ENCODE measurements at regions not wholly inside any gene's neighbourhood (a gene's known extent, or its start where the extent isn't known, plus 50 kb on each side); places are given as distances from the start of the nearest gene placed in this dataset.

- Histone ChIP-seq H3K36me3 (no peaks in the 10 kb centered on the region), H3K27me3 (no peaks in the 10 kb centered on the region), H3K27ac (no peak overlapping the region), H3K4me1 (ENCODE audit: insufficient read depth) (no peaks in the 10 kb centered on the region), H3K9me3 (no peaks in the 10 kb centered on the region), H3K4me3 (no peak overlapping the region)
- TF ChIP-seq EP300 (IDR thresholded peaks at IDR 0.05) (no peak), CTCF (IDR thresholded peaks at IDR 0.05) (no peak), POLR2A (IDR thresholded peaks at IDR 0.05) (no peak)
- DNase-seq, result no peak
- WGBS, 3 donors, result 82 to 91% (median 85%) methylated on average over 16 of the region's 16 CpGs
- intact Hi-C loops (cut with DNase I), result no loop called here
Observed at GRCh38 chr20:60200305-60200918, 242.2 kb downstream of the CDH26 start.

- TF ChIP-seq CTCF (IDR thresholded peaks at IDR 0.05) (no peak), EP300 (IDR thresholded peaks at IDR 0.05) (no peak), POLR2A (IDR thresholded peaks at IDR 0.05) (no peak)
- Histone ChIP-seq H3K27ac (no peak overlapping the region), H3K9me3 (no peaks in the 10 kb centered on the region), H3K4me1 (ENCODE audit: insufficient read depth) (no peaks in the 10 kb centered on the region), H3K4me3 (no peak overlapping the region), H3K36me3 (no peaks in the 10 kb centered on the region), H3K27me3 (no peaks in the 10 kb centered on the region)
- WGBS, 3 donors, result 90 to 94% (median 93%) methylated on average over 2 of the region's 2 CpGs
- DNase-seq, result no peak
- intact Hi-C loops (cut with DNase I), result no loop called here
Observed at GRCh38 chr20:60201198-60201835, 243.1 kb downstream of the CDH26 start.

GRCh38 chr20:60202046-60202445 lies 243.8 kb downstream of the CDH26 start:
- TF ChIP-seq EP300 (IDR thresholded peaks at IDR 0.05), result no peak
- no peak for TF ChIP-seq CTCF (IDR thresholded peaks at IDR 0.05)
- no peak for TF ChIP-seq POLR2A (IDR thresholded peaks at IDR 0.05)
- Histone ChIP-seq H3K4me3 (no peak overlapping the region), H3K27me3 (no peaks in the 10 kb centered on the region), H3K36me3 (no peaks in the 10 kb centered on the region), H3K4me1 (ENCODE audit: insufficient read depth) (no peaks in the 10 kb centered on the region), H3K27ac (no peak overlapping the region), H3K9me3 (no peaks in the 10 kb centered on the region)
- DNase-seq, result no peak
- intact Hi-C loops (cut with DNase I), result no loop called here
- 66 to 75% (median 72%) methylated on average over 5 of the region's 5 CpGs for WGBS, 3 donors

- 34 to 53% (median 40%) methylated on average over 6 of the region's 6 CpGs for WGBS, 3 donors
- no peaks in the 10 kb centered on the region for H3K27me3 ChIP-seq
- DNase-seq, result no peak
- H3K4me3 ChIP-seq, result no peak overlapping the region
- no peak overlapping the region for H3K27ac ChIP-seq
- H3K36me3 ChIP-seq, result no peaks in the 10 kb centered on the region
- no peaks in the 10 kb centered on the region for H3K4me1 ChIP-seq (ENCODE audit: insufficient read depth)
- TF ChIP-seq CTCF (IDR thresholded peaks at IDR 0.05) (no peak), POLR2A (IDR thresholded peaks at IDR 0.05) (no peak), EP300 (IDR thresholded peaks at IDR 0.05) (no peak)
- no peaks in the 10 kb centered on the region for H3K9me3 ChIP-seq
- intact Hi-C loops (cut with DNase I), result no loop called here
Observed at GRCh38 chr20:60203451-60203850, 245.2 kb downstream of the CDH26 start.
